ENCODE measurements at regions not wholly inside any gene's neighbourhood (a gene's known extent, or its start where the extent isn't known, plus 50 kb on each side); places are given as distances from the start of the nearest gene placed in this dataset.
A peak's percentile ranks its signal among the peaks of the same experiment; 100 is the strongest.

- ATAC-seq = no peak
These were observed 92.8 kb upstream of the ZNF469 start for GRCh38 chr16:88289968-88290401.

GRCh38 chr16:88290850-88291830 lies 91.6 kb upstream of the ZNF469 start:
- ATAC-seq = no peak

- ATAC-seq = no peak
These were observed 90.5 kb upstream of the ZNF469 start for GRCh38 chr16:88292007-88292970.

DNA sequence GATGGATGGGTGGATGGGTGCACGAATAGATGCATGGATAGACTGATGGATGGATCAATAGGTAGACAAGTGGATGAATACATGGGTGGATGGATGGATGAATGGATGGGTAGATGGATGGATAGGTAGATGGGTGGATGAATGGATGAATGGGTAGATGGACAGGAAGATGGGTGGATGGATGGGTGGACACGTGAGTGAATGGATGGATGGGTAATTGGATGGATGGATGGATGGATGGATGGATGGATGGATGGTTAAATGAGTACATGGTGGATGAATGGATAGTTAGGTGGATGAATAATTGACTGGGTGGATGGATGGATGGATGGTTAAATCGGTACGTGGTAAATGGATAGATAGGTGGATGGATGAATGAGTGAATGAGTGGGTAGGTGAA lies 89.7 kb upstream of the ZNF469 start:
- no peak for ATAC-seq

DNA sequence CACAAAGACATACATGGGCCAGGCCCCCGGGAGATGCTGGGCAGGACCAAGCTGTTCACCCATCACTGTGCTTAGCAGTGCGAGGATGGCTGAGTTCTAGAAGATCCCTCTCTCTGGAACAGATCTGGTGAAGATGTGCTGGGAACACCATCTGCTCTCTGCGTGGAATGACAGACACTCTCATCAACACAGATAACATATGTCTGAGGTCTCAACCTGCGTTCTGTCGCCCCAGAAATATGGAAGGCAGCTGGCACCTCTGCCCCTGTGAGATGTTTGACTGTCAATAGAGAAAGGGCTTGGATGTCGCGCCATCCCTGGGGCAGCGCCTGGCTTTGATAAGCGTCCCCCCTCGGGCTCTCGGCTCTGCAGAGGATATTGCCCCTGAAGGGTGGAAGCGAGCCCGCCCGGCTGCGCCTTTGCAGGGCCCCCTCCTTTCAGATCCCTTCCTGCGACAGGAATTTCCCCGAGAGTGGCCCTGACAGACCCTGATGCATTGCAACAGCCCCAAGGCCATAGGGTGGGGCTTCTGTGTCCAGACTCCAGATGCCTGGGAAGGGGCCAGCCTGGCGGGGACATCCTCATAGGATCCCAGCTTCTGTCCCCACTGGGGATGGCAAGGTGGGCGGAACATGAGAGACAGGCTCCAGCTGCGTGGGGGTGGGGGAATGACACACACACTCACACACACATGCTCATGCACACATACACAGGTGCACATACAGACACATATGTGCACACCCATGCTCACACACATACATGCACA lies 86.9 kb upstream of the ZNF469 start:
- ATAC-seq = no peak

- ATAC-seq = no peak
These were observed 86.2 kb upstream of the ZNF469 start for GRCh38 chr16:88296437-88297177.

DNA sequence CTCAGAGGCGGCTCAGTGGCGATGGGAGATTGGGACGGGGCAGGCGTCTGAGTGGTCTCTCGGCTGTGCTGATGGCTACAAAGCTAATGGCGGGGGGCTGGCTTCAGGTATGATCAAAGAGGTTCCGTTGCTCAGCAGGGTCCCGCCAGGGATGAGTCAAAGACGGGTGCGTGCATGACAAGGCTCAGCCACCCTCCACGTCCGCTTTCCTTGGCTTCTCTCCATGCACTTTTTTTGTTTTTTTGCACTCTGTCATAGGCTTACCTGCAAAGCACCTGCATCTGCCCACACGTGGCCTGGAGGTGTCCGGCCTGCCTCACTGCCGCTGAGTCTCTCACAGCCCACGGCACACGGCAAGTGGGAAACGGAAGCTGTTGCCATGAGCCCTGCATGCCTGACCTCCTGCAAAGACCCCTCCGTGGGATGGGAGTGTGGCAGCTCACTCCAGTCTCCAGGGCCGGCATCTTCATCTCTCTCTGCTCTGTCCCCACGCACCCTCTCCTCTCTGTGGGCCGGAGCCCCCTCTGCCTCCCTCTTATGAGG lies 85.5 kb upstream of the ZNF469 start:
- ATAC-seq = peak; percentile 42

GRCh38 chr16:88298181-88298832 lies 84.5 kb upstream of the ZNF469 start:
- peak; percentile 79 for ATAC-seq

DNA sequence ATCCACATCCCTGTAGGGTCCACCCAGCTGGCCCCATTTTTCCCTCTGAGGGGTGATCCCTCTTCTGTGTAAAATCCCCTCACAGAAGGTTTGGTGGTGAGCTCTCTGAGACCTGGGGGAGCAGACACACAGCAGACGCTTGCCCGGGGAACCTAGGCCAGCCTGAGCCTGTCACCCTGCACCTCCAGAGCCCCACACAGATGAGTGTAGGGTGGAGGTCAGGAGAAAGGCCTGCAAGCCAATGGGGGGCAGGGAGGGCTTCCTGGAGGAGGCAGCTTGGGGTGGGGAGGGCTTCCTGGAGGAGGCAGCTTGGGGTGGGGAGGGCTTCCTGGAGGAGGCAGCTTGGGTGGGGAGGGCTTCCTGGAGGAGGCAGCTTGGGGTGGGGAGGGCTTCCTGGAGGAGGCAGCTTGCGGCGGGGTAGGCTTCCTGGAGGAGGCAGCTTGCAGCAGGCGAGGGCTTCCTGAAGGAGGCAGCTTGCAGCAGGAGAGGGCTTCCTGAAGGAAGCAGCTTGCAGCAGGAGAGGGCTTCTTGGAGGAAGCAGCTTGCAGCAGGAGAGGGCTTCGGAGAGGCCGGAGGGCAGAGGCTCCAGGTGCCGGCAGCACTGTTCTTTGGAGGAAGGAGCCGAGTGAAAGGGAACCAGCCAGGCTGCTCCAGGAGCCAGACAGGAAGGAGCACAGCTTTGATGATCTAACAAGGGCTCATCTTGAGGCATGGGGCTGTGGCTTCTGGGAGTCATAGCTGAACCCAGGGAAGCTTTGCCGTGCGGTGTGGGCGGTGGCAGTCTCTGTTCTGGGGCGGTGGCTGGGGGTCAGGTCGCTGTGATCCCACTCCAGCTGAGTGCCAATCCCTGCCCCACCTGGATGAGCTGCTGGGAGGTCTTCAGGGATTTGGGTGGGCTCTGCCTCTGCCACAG lies 83.7 kb upstream of the ZNF469 start:
- peak; percentile 74 for ATAC-seq

GRCh38 chr16:88299751-88300462 lies 82.9 kb upstream of the ZNF469 start:
- ATAC-seq = no peak

- no peak for ATAC-seq
These were observed 82.3 kb upstream of the ZNF469 start for GRCh38 chr16:88300463-88300835.

GRCh38 chr16:88301431-88301830 lies 81.3 kb upstream of the ZNF469 start:
- ATAC-seq = no peak

GRCh38 chr16:88301886-88302285 lies 80.9 kb upstream of the ZNF469 start:
- ATAC-seq = no peak

GRCh38 chr16:88302666-88303065 lies 80.1 kb upstream of the ZNF469 start:
- no peak for ATAC-seq

GRCh38 chr16:88303405-88303804 lies 79.4 kb upstream of the ZNF469 start:
- no peak for ATAC-seq

DNA sequence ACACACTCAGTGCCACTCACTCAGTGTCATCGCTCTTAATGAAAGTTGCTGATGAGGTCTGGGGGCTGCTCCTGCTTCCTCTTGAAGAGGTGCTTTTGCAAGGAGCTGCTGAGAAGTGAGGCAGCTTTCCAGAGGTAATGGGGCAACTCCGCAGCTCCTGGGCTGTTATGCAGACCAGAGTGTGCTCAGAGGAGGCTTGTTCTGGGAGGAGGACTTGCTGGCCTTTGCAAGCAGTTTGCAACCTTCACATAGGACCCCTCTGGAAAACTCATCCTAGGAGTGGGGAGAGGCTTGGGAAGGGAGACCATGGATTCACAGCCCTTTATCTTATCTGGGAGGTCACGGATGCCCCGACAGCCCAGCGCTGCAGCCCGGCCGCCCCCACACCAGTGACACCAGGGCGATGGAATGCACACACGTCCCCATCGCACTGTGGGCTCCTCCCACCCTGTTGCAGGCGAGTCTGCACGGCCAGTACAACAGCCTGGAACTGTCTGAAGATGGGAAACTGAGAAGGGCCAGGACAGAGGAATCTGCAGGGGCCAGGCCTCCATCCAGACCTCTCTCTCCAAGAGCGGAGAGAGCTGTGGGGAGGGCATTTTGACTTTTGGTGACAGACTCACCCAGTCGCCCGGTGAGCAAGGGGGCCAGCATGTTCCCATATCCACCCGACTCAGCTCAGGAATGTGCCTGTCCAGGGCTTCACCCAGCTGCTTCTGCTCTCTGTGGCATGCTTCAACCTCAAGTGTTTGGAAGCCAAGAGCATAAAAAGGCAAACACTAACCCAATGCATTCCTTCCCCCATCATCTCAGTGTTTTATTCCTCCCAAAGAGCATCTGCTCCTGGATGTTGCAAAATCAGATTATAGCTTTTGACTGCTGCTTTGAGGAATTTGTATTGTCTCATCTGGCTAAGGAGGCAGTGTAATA lies 78.6 kb upstream of the ZNF469 start:
- ATAC-seq = no peak

- ATAC-seq = no peak
These were observed 77.6 kb upstream of the ZNF469 start for GRCh38 chr16:88305176-88305575.

DNA sequence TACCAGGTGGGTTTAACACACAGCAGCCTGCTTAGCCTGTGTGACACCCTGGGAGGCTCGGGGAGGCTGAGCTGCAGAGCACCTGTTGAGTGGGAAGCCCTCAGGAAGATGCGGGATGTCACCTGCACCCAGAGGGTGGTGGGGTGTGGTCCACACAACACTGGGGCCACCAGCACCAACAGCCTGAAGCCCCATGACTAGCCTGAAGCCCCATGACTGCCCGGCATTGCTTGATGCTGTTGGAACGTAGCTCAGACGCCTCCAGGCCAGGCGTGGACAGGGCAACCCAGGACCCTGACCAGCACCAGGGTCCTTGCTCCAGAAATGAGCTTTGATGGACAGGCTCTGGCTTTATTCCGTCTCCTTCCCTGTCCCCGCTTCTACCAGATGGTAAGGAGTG lies 76.3 kb upstream of the ZNF469 start:
- ATAC-seq = no peak
